H1 (cell line): ENCODE measurements at regions not wholly inside any gene's neighbourhood (a gene's known extent, or its start where the extent isn't known, plus 50 kb on each side); places are given as distances from the start of the nearest gene placed in this dataset.

ENCODE experiments used
- CTCF ChIA-PET: fragments of 300-600 bp; sonication (Branson Sonifier 250); formaldehyde crosslinking; loops from one replicate; lab custom pipeline; 2021; ENCODE audit not compliant: partially characterized antibody; lab: Charles Lee
- POLR2A ChIA-PET: fragments of 300-600 bp; sonication (Branson Sonifier 250); formaldehyde crosslinking; loops from one replicate; lab custom pipeline; 2021; ENCODE audit warnings: inconsistent platforms; ENCODE audit not compliant: partially characterized antibody; lab: Charles Lee
- DNase-seq, 2 experiments: peaks; one replicate each; pipeline versions ENCODE4 v3.0.0 to v3.0.0-alpha.2; 2010 to 2022; ENCODE audit warnings: low spot score in 2 of 2, low read depth in 1 of 2, mixed read lengths in 1 of 2
- FAIRE-seq: peaks from 2 replicates; lab custom pipeline; 2011; peaks lifted over from hg19 to GRCh38; lab: Jason Lieb, UNC
- H2AFZ ChIP-seq: 2 replicates; pipeline ENCODE4 v1.8.1; 2012; ENCODE audit warnings: low read length, inconsistent platforms
- H2AK5ac ChIP-seq: 2 replicates; pipeline ENCODE4 v1.6.1; 2013; ENCODE audit warnings: low read depth, low read length
- H2BK120ac ChIP-seq: replicated peaks from 2 replicates; pipeline ENCODE3; 2013; ENCODE audit warnings: low read depth, low read length, inconsistent platforms
- H2BK12ac ChIP-seq: 2 replicates; pipeline ENCODE4 v1.6.1; 2013; ENCODE audit warnings: low read depth, low read length
- H2BK15ac ChIP-seq: 2 replicates; pipeline ENCODE4 v1.6.1; 2013; ENCODE audit warnings: low read length
- H2BK20ac ChIP-seq: 2 replicates; pipeline ENCODE4 v1.6.1; 2013; ENCODE audit warnings: low read length
- H2BK5ac ChIP-seq: 2 replicates; pipeline ENCODE4 v1.6.1; 2013; ENCODE audit warnings: low read depth, low read length
- H3K14ac ChIP-seq: 2 replicates; pipeline ENCODE4 v1.6.1; 2013; ENCODE audit warnings: inconsistent platforms; ENCODE audit not compliant: insufficient read length
- H3K18ac ChIP-seq: 2 replicates; pipeline ENCODE4 v1.6.1; 2013; ENCODE audit warnings: low read length; ENCODE audit errors: extremely low read depth
- H3K23ac ChIP-seq: 2 replicates; pipeline ENCODE4 v1.6.1; 2013; ENCODE audit warnings: inconsistent platforms; ENCODE audit not compliant: insufficient read length
- H3K23me2 ChIP-seq: 2 replicates; pipeline ENCODE4 v1.6.1; 2013; ENCODE audit warnings: low read depth, low read length
- H3K27ac ChIP-seq: 2 replicates; pipeline ENCODE4 v1.6.1; 2011; ENCODE audit warnings: low read depth, low read length, inconsistent platforms
- H3K27me3 ChIP-seq, 4 experiments: replicated peaks in 1 of 4; 1 replicate in 1 of 4; 2 replicates in 3 of 4; pipeline versions ENCODE4 v1.6.1 to v1.8.1; 2011 to 2013; ENCODE audit warnings: low read length in 3 of 4, mild to moderate bottlenecking in 3 of 4, inconsistent platforms in 2 of 4, mixed read lengths in 2 of 4, moderate library complexity in 1 of 4; ENCODE audit not compliant: control insufficient read depth in 3 of 4, insufficient read depth in 3 of 4; ENCODE audit errors: extremely low read depth in 1 of 4
- H3K36me3 ChIP-seq, 4 experiments: 2 replicates each; pipeline versions ENCODE4 v1.6.1 to v1.8.1; 2011 to 2013; ENCODE audit warnings: mild to moderate bottlenecking in 4 of 4, low read length in 3 of 4, moderate library complexity in 2 of 4, control low read depth in 1 of 4, inconsistent platforms in 1 of 4; ENCODE audit not compliant: insufficient read depth in 4 of 4, control insufficient read depth in 2 of 4
- H3K4ac ChIP-seq: replicated peaks from 2 replicates; pipeline ENCODE3; 2013; ENCODE audit warnings: low read length, low read depth, mixed read lengths, inconsistent platforms; ENCODE audit not compliant: insufficient read length
- H3K4me1 ChIP-seq, 4 experiments: replicated peaks in 1 of 4; 1 replicate in 1 of 4; 2 replicates in 3 of 4; pipeline versions ENCODE4 v1.6.1 to v1.8.1; 2011 to 2013; ENCODE audit warnings: low read length in 3 of 4, inconsistent platforms in 2 of 4, mixed read lengths in 1 of 4; ENCODE audit not compliant: insufficient read depth in 4 of 4, control insufficient read depth in 3 of 4
- H3K4me2 ChIP-seq, 2 experiments: 2 replicates each; pipeline versions ENCODE4 v1.6.1 to v1.8.1; 2011 to 2013; ENCODE audit warnings: low read depth in 2 of 2, low read length in 2 of 2, control low read depth in 1 of 2, inconsistent platforms in 1 of 2, mild to moderate bottlenecking in 1 of 2; ENCODE audit not compliant: insufficient read depth in 1 of 2
- H3K4me3 ChIP-seq, 4 experiments: fragments of 200-600, 300-600 bp in 1 of 4; sonication (generic), shearing (Covaris generic), sonication (Bioruptor Twin) in 1 of 4; 2 replicates each; pipeline versions ENCODE4 v1.5.1 to v1.8.1; 2011 to 2016; ENCODE audit warnings: low read length in 4 of 4, low read depth in 3 of 4, control low read depth in 2 of 4, inconsistent platforms in 2 of 4, mild to moderate bottlenecking in 2 of 4, mixed read lengths in 1 of 4, moderate library complexity in 1 of 4; ENCODE audit not compliant: insufficient read depth in 2 of 4; ENCODE audit errors: extremely low read depth in 1 of 4
- H3K56ac ChIP-seq: replicated peaks from 2 replicates; pipeline ENCODE3; 2013; ENCODE audit warnings: low read depth, mild to moderate bottlenecking, mixed read lengths, low read length, inconsistent platforms; ENCODE audit not compliant: insufficient read length
- H3K79me1 ChIP-seq: 2 replicates; pipeline ENCODE4 v1.6.1; 2013; ENCODE audit warnings: low read depth, low read length, control low read depth
- H3K79me2 ChIP-seq, 2 experiments: 2 replicates each; pipeline versions ENCODE4 v1.6.1 to v1.8.1; 2012 to 2013; ENCODE audit warnings: low read length in 2 of 2, mild to moderate bottlenecking in 2 of 2, inconsistent platforms in 1 of 2; ENCODE audit not compliant: insufficient read depth in 2 of 2, control insufficient read depth in 1 of 2
- H3K9ac ChIP-seq, 4 experiments: replicated peaks in 1 of 4; 1 replicate in 1 of 4; 2 replicates in 3 of 4; pipeline versions ENCODE4 v1.6.1 to v1.8.1; 2011 to 2013; ENCODE audit warnings: low read depth in 3 of 4, low read length in 3 of 4, control low read depth in 2 of 4, mild to moderate bottlenecking in 2 of 4, moderate library complexity in 2 of 4, inconsistent platforms in 1 of 4; ENCODE audit errors: extremely low read depth in 1 of 4
- H3K9me3 ChIP-seq, 2 experiments: 2 replicates each; pipeline versions ENCODE4 v1.6.1 to v1.8.1; 2012 to 2013; ENCODE audit warnings: mild to moderate bottlenecking in 2 of 2, moderate library complexity in 2 of 2, control low read depth in 1 of 2, inconsistent platforms in 1 of 2, low read depth in 1 of 2, low read length in 1 of 2, mixed read lengths in 1 of 2; ENCODE audit not compliant: insufficient read depth in 2 of 2
- H4K20me1 ChIP-seq, 2 experiments: replicated peaks in 1 of 2; 2 replicates each; pipeline versions ENCODE3 to v1.8.1; 2011 to 2013; ENCODE audit warnings: inconsistent platforms in 2 of 2, low read length in 2 of 2, mild to moderate bottlenecking in 1 of 2; ENCODE audit not compliant: insufficient read depth in 2 of 2, control insufficient read depth in 1 of 2
- H4K5ac ChIP-seq: 2 replicates; pipeline ENCODE4 v1.6.1; 2013; ENCODE audit warnings: low read length, low read depth, mixed read lengths, inconsistent platforms; ENCODE audit not compliant: insufficient read length
- H4K8ac ChIP-seq: 2 replicates; pipeline ENCODE4 v1.8.0; 2013; ENCODE audit warnings: mild to moderate bottlenecking, moderate library complexity, low read length, inconsistent platforms; ENCODE audit not compliant: insufficient read depth; ENCODE audit errors: extremely low read depth
- H4K91ac ChIP-seq: replicated peaks from 2 replicates; pipeline ENCODE3; 2013; ENCODE audit warnings: low read length, mixed read lengths, inconsistent platforms; ENCODE audit not compliant: insufficient read length
- BRCA1 ChIP-seq: IDR thresholded peaks from 2 replicates; pipeline ENCODE4 v1.6.1; 2012; ENCODE audit warnings: low read depth, low read length, improper control_type of control experiment
- CBX5 ChIP-seq: fragments of 300-800, 300-1000 bp; sonication (generic); IDR thresholded peaks from 2 replicates; pipeline ENCODE4 v1.7.1; 2016; ENCODE audit warnings: antibody characterized with exemption, low read length, low read depth
- CHD2 ChIP-seq: IDR thresholded peaks from 2 replicates; pipeline ENCODE4 v1.6.1; 2012; ENCODE audit warnings: low read length, improper control_type of control experiment
- EP300 ChIP-seq, 2 experiments: IDR thresholded peaks; 1 replicate in 1 of 2; 2 replicates in 1 of 2; pipeline ENCODE4 v1.6.1; 2011 to 2012; ENCODE audit warnings: low read depth in 2 of 2, low read length in 2 of 2, mild to moderate bottlenecking in 2 of 2, borderline replicate concordance in 1 of 2, inconsistent platforms in 1 of 2, moderate library complexity in 1 of 2
- HDAC6 ChIP-seq: IDR thresholded peaks from one replicate; pipeline ENCODE4 v1.7.1; 2012; ENCODE audit warnings: low read depth, mild to moderate bottlenecking, inconsistent platforms, low read length, moderate library complexity
- KDM5A ChIP-seq: fragments of 200-600 bp; IDR thresholded peaks from 2 replicates; pipeline ENCODE4 v1.7.1; 2012; ENCODE audit warnings: mild to moderate bottlenecking, low read length, inconsistent platforms, mixed read lengths
- NRF1 ChIP-seq: IDR thresholded peaks from 2 replicates; pipeline ENCODE4 v1.6.1; 2011; ENCODE audit warnings: mild to moderate bottlenecking, low read depth, low read length, improper control_type of control experiment
- RBBP5 ChIP-seq: IDR thresholded peaks from 2 replicates; pipeline ENCODE4 v1.7.1; 2012; ENCODE audit warnings: low read depth, mild to moderate bottlenecking, inconsistent platforms, low read length, moderate library complexity, borderline replicate concordance
- SIX5 ChIP-seq: IDR thresholded peaks from 2 replicates; pipeline ENCODE4 v1.6.1; 2011; ENCODE audit warnings: mild to moderate bottlenecking, low read depth, low read length
- WGBS, 2 experiments: shearing (Covaris generic) in 1 of 2; methylation state at CpG; one replicate each; pipeline versions ENCODE4 v1.1.6 to v1.1.7; 2013 to 2015; ENCODE audit warnings: low lambda C conversion rate in 2 of 2, mixed read lengths in 2 of 2, inconsistent platforms in 1 of 2, low coverage in 1 of 2, missing lambda C conversion rate in 1 of 2; ENCODE audit not compliant: insufficient replicate concordance in 2 of 2, insufficient coverage in 1 of 2, insufficient read length in 1 of 2; ENCODE audit errors: extremely low coverage in 1 of 2, missing lambda C conversion rate in 1 of 2; 5-methylcytosine and 5-hydroxymethylcytosine counted together

GRCh38 chr13:85408415-85408814 is 390.8 kb downstream of the SLITRK6 start:
- Histone ChIP-seq H3K36me3 (no peaks in the 10 kb centered on the region), H3K4ac (no peak overlapping the region), H3K4me2 (no peak overlapping the region), H4K8ac (no peak overlapping the region), H3K56ac (no peak overlapping the region), H3K14ac (no peak overlapping the region), H2BK120ac (no peak overlapping the region), H3K23ac (no peak overlapping the region), H3K4me1 (0 out of 7 replicates have a peak, but pooled peaks cover 0 to 2% (median 0%) of the 10 kb centered on the region in 4 experiments), H3K27me3 (no peaks in the 10 kb centered on the region), H3K79me2 (no peaks in the 10 kb centered on the region), H3K79me1 (no peaks in the 10 kb centered on the region), H3K27ac (no peak overlapping the region), H3K18ac (no peak overlapping the region), H2BK20ac (no peak overlapping the region), H3K23me2 (no peaks in the 10 kb centered on the region), H4K5ac (no peak overlapping the region), H4K91ac (no peak overlapping the region), H2BK15ac (no peak overlapping the region), H3K4me3 (no peak overlapping the region), H3K9me3 (no peaks in the 10 kb centered on the region), H3K9ac (no peak overlapping the region), H2AK5ac (no peak overlapping the region), H2BK5ac (no peak overlapping the region), H2AFZ (no peak overlapping the region), H2BK12ac (no peak overlapping the region), H4K20me1 (no peaks in the 10 kb centered on the region)
- no peak for TF ChIP-seq CBX5
- no peak for TF ChIP-seq BRCA1
- no peak for TF ChIP-seq NRF1
- TF ChIP-seq HDAC6, result no peak
- TF ChIP-seq CHD2, result no peak
- no peak for TF ChIP-seq EP300 (IDR thresholded peaks at IDR 0.05; ENCODE audit: borderline replicate concordance in 1 of 2, low read depth in 2 of 2, low read length in 2 of 2)
- no peak for TF ChIP-seq KDM5A
- TF ChIP-seq SIX5, result no peak
- TF ChIP-seq RBBP5, result no peak
- POLR2A ChIA-PET, result no interaction called here
- FAIRE-seq (no peak), DNase-seq (no peak)
- 94% methylated on average over 3 of the region's 3 CpGs; no CpG with 5 or more reads in 1 of the 2 experiments for WGBS, 2 experiments
- CTCF ChIA-PET, result no interaction called here
